ENCODE measurements at regions not wholly inside any gene's neighbourhood (a gene's known extent, or its start where the extent isn't known, plus 50 kb on each side); places are given as distances from the start of the nearest gene placed in this dataset.

GRCh38 chr4:92184566-92184965, 119.2 kb upstream of the GRID2 start:
- dilution Hi-C loops (cut with MboI; ENCODE audit: extremely low pct_ligation_motif_present, low sequenced_read_pairs), result no loop called here
- no peaks in the 10 kb centered on the region for H3K79me2 ChIP-seq (ENCODE audit: control insufficient read depth, insufficient read depth, low read length)

GRCh38 chr4:92186239-92186638, 117.5 kb upstream of the GRID2 start:
- FAIRE-seq, result no peak
- Histone ChIP-seq H3K36me3 (ENCODE audit: control insufficient read depth in 2 of 2, extremely low read depth in 1 of 2, insufficient read depth in 2 of 2, low read length in 2 of 2) (no peaks in the 10 kb centered on the region), H3K9ac (ENCODE audit: control insufficient read depth, extremely low read depth, insufficient read depth, low read length) (no peak overlapping the region)

More at GRCh38 chr4:92184566-92184965, 119.2 kb upstream of the GRID2 start:
- Histone ChIP-seq H3K4me3 (ENCODE audit: control insufficient read depth in 2 of 3, extremely low read depth in 1 of 3, insufficient read depth in 2 of 3, low read depth in 1 of 3, low read length in 3 of 3) (no peak overlapping the region), H4K20me1 (ENCODE audit: control insufficient read depth, extremely low read depth, insufficient read depth, low read length) (no peaks in the 10 kb centered on the region), H3K27ac (ENCODE audit: control insufficient read depth, insufficient read depth, low read length) (no peak overlapping the region), H3K9ac (ENCODE audit: control insufficient read depth, extremely low read depth, insufficient read depth, low read length) (no peak overlapping the region), H2AFZ (ENCODE audit: control insufficient read depth, low read length) (no peak overlapping the region), H3K9me3 (ENCODE audit: control insufficient read depth, low read depth, low read length) (peaks cover 2% of the 10 kb centered on the region), H3K4me1 (ENCODE audit: control insufficient read depth, extremely low read depth, insufficient read depth, low read length) (no peaks in the 10 kb centered on the region), H3K9me1 (ENCODE audit: control insufficient read depth, extremely low read depth, insufficient read depth, low read length) (no peaks in the 10 kb centered on the region), H3K4me2 (ENCODE audit: control insufficient read depth, extremely low read depth, insufficient read depth, low read depth, low read length) (no peak overlapping the region), H3K27me3 (ENCODE audit: control insufficient read depth, extremely low read depth, insufficient read depth, low read length) (no peaks in the 10 kb centered on the region), H3K36me3 (ENCODE audit: control insufficient read depth in 2 of 2, extremely low read depth in 1 of 2, insufficient read depth in 2 of 2, low read length in 2 of 2) (no peaks in the 10 kb centered on the region)
- FAIRE-seq (no peak), DNase-seq (ENCODE audit: low read depth, low spot score) (no peak)
- TF ChIP-seq EZH2 (IDR thresholded peaks at IDR 0.05; ENCODE audit: low read length), result no peak
- TF ChIP-seq CTCF (optimal IDR thresholded peaks at IDR 0.05 in 1 of 3, IDR thresholded peaks at IDR 0.05 in 1 of 3, conservative IDR thresholded peaks at IDR 0.05 in 1 of 3; ENCODE audit: extremely low read depth in 1 of 3, insufficient read depth in 2 of 3, low read length in 3 of 3), result no peak

More at GRCh38 chr4:92186239-92186638, 117.5 kb upstream of the GRID2 start:
- Histone ChIP-seq H3K79me2 (ENCODE audit: control insufficient read depth, insufficient read depth, low read length) (no peaks in the 10 kb centered on the region), H2AFZ (ENCODE audit: control insufficient read depth, low read length) (no peak overlapping the region), H3K4me3 (ENCODE audit: control insufficient read depth in 2 of 3, extremely low read depth in 1 of 3, insufficient read depth in 2 of 3, low read depth in 1 of 3, low read length in 3 of 3) (no peak overlapping the region), H4K20me1 (ENCODE audit: control insufficient read depth, extremely low read depth, insufficient read depth, low read length) (no peaks in the 10 kb centered on the region), H3K27ac (ENCODE audit: control insufficient read depth, insufficient read depth, low read length) (no peak overlapping the region), H3K9me3 (ENCODE audit: control insufficient read depth, low read depth, low read length) (peaks cover 2% of the 10 kb centered on the region), H3K4me1 (ENCODE audit: control insufficient read depth, extremely low read depth, insufficient read depth, low read length) (no peaks in the 10 kb centered on the region), H3K4me2 (ENCODE audit: control insufficient read depth, extremely low read depth, insufficient read depth, low read depth, low read length) (no peak overlapping the region), H3K9me1 (ENCODE audit: control insufficient read depth, extremely low read depth, insufficient read depth, low read length) (no peaks in the 10 kb centered on the region), H3K27me3 (ENCODE audit: control insufficient read depth, extremely low read depth, insufficient read depth, low read length) (no peaks in the 10 kb centered on the region)
- TF ChIP-seq CTCF (optimal IDR thresholded peaks at IDR 0.05 in 1 of 3, IDR thresholded peaks at IDR 0.05 in 1 of 3, conservative IDR thresholded peaks at IDR 0.05 in 1 of 3; ENCODE audit: extremely low read depth in 1 of 3, insufficient read depth in 2 of 3, low read length in 3 of 3) (no peak), EZH2 (IDR thresholded peaks at IDR 0.05; ENCODE audit: low read length) (no peak)
- DNase-seq (ENCODE audit: low read depth, low spot score), result no peak
- dilution Hi-C loops (cut with MboI; ENCODE audit: extremely low pct_ligation_motif_present, low sequenced_read_pairs), result no loop called here
